ENCODE measurements at regions not wholly inside any gene's neighbourhood (a gene's known extent, or its start where the extent isn't known, plus 50 kb on each side); places are given as distances from the start of the nearest gene placed in this dataset.

GRCh38 chr13:31864307-31864706, 125.0 kb downstream of the RXFP2 start:
- Histone ChIP-seq H3K27ac (ENCODE audit: low read depth) (no peak overlapping the region), H3K36me3 (ENCODE audit: insufficient read depth) (no peaks in the 10 kb centered on the region), H3K4me2 (no peak overlapping the region), H3K4me1 (ENCODE audit: insufficient read depth) (peaks cover 3% of the 10 kb centered on the region; the same call in 1 of the 2 replicates), H2AFZ (no peak overlapping the region), H4K20me1 (replicated peaks; ENCODE audit: insufficient read depth) (no peaks in the 10 kb centered on the region), H3K79me2 (replicated peaks; ENCODE audit: insufficient read depth) (no peaks in the 10 kb centered on the region), H3K9me2 (ENCODE audit: insufficient read depth) (no peaks in the 10 kb centered on the region), H3K4me3 (no peak overlapping the region), H3F3A (replicated peaks; ENCODE audit: low read depth) (no peaks in the 10 kb centered on the region), H3K27me3 (ENCODE audit: insufficient read depth) (no peaks in the 10 kb centered on the region)
- DNase-seq (ENCODE audit: low spot score), result no peak
- Mint-ChIP-seq H3K27me3 (ENCODE audit: insufficient read depth, low read depth, poor library complexity) (no peaks in the 10 kb centered on the region), H3K27ac (no peak overlapping the region), H3K4me3 (no peak overlapping the region), H3K36me3 (ENCODE audit: low read depth) (no peaks in the 10 kb centered on the region), H3K9me3 (no peaks in the 10 kb centered on the region), H3K4me1 (no peaks in the 10 kb centered on the region)
- no peak for TF ChIP-seq JUNB (IDR thresholded peaks at IDR 0.05; ENCODE audit: unreplicated experiment)
- TF ChIP-seq STAT1 (IDR thresholded peaks at IDR 0.05; ENCODE audit: unreplicated experiment), result no peak
- no peak for ATAC-seq

GRCh38 chr13:31866099-31866498, 126.8 kb downstream of the RXFP2 start:
- no peaks in the 10 kb centered on the region for H3K36me3 ChIP-seq (ENCODE audit: insufficient read depth)
- H3K4me1 ChIP-seq (ENCODE audit: insufficient read depth), result peaks cover 3% of the 10 kb centered on the region; the same call in 1 of the 2 replicates
- H3K4me1 Mint-ChIP-seq, result 0 out of 3 replicates have a peak, but pooled peaks cover 3% of the 10 kb centered on the region
- H3K27me3 ChIP-seq (ENCODE audit: insufficient read depth), result no peaks in the 10 kb centered on the region
- H3K27ac ChIP-seq (ENCODE audit: low read depth), result no peak overlapping the region
- no peaks in the 10 kb centered on the region for H4K20me1 ChIP-seq (replicated peaks; ENCODE audit: insufficient read depth)
- H3K27me3 Mint-ChIP-seq (ENCODE audit: insufficient read depth, low read depth, poor library complexity), result peaks cover 2% of the 10 kb centered on the region
- DNase-seq (ENCODE audit: low spot score), result no peak
- H3K79me2 ChIP-seq (replicated peaks; ENCODE audit: insufficient read depth), result no peaks in the 10 kb centered on the region
- TF ChIP-seq ZNF462 (CRISPR knock-in tag; IDR thresholded peaks at IDR 0.05) (no peak), NANOG (IDR thresholded peaks at IDR 0.05; ENCODE audit: borderline replicate concordance) (no peak), EZH2phosphoT487 (IDR thresholded peaks at IDR 0.05; ENCODE audit: unreplicated experiment) (no peak)
- no peak overlapping the region for H3K4me2 ChIP-seq
- H2AFZ ChIP-seq, result no peak overlapping the region
- H3K36me3 Mint-ChIP-seq (ENCODE audit: low read depth), result no peaks in the 10 kb centered on the region
- no peak for ATAC-seq
- H3K4me3 Mint-ChIP-seq, result no peak overlapping the region
- H3K9me2 ChIP-seq (ENCODE audit: insufficient read depth), result no peaks in the 10 kb centered on the region; the same call in 1 of the 2 replicates
- H3K27ac Mint-ChIP-seq, result no peak overlapping the region
- no peaks in the 10 kb centered on the region for H3K9me3 Mint-ChIP-seq
- H3K4me3 ChIP-seq, result no peak overlapping the region
- no peaks in the 10 kb centered on the region for H3F3A ChIP-seq (replicated peaks; ENCODE audit: low read depth)

All from GM23338 (cell line).